ENCODE measurements at regions not wholly inside any gene's neighbourhood (a gene's known extent, or its start where the extent isn't known, plus 50 kb on each side); places are given as distances from the start of the nearest gene placed in this dataset.

GRCh38 chr2:66153941-66154340 lies 281.0 kb upstream of the MEIS1 start:
- TF ChIP-seq POLR2AphosphoS5 (IDR thresholded peaks at IDR 0.05) (no peak), EP300 (IDR thresholded peaks at IDR 0.05; ENCODE audit: low read depth) (no peak)
